ENCODE measurements at regions not wholly inside any gene's neighbourhood (a gene's known extent, or its start where the extent isn't known, plus 50 kb on each side); places are given as distances from the start of the nearest gene placed in this dataset.

DNA sequence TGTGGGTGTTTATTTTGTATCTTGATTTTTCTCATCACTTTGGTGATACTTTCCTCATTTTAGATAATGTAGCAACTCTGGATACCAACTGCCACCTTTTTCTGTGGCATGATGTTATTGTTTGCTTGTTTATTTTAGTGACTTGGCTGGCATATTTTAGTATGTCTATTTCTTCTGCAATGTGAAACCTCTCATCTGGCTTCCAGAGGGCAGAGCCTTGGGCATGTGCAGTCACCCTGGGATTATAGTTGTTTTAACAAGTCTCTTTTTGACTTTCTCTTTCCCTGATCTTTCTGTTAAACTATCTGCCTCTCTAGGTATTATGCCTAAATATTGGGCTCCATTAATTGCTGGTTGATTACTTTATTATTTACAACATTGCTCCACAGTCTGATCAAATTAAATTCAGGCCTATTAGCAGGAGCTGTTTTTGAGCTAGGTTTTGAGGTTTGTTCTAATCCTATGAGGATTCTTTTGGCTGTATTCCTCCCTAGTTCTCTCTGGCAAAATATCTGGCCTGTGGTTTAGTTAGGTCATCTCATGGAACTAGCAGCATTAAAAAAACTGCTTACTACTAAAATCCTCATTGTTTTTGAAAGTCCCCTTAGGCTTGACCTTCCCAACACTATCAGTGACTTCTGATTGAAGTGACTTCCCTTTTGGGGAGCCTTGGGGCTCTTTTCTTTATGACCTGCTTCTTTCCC, 86.4 kb upstream of the FAM78B start:
- H3K27ac ChIP-seq: no peak overlapping the region
- ATAC-seq: peak in 1 of 8 donors; percentile 40
- TF ChIP-seq, protein P1, sequence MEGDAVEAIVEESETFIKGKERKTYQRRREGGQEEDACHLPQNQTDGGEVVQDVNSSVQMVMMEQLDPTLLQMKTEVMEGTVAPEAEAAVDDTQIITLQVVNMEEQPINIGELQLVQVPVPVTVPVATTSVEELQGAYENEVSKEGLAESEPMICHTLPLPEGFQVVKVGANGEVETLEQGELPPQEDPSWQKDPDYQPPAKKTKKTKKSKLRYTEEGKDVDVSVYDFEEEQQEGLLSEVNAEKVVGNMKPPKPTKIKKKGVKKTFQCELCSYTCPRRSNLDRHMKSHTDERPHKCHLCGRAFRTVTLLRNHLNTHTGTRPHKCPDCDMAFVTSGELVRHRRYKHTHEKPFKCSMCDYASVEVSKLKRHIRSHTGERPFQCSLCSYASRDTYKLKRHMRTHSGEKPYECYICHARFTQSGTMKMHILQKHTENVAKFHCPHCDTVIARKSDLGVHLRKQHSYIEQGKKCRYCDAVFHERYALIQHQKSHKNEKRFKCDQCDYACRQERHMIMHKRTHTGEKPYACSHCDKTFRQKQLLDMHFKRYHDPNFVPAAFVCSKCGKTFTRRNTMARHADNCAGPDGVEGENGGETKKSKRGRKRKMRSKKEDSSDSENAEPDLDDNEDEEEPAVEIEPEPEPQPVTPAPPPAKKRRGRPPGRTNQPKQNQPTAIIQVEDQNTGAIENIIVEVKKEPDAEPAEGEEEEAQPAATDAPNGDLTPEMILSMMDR (IDR thresholded peaks at IDR 0.05): no peak
- H3K9me3 ChIP-seq: peaks cover 0 to 55% (median 3%) of the 10 kb centered on the region in 11 donors
- no peaks in the 10 kb centered on the region for H3K4me1 ChIP-seq
- intact Hi-C loops (cut with DNase I): no loop called here
- no peak overlapping the region for H3K4me3 ChIP-seq
- no peaks in the 10 kb centered on the region for H3K27me3 ChIP-seq
- DNase-seq: no peak
- H3K36me3 ChIP-seq: no peaks in the 10 kb centered on the region

DNA sequence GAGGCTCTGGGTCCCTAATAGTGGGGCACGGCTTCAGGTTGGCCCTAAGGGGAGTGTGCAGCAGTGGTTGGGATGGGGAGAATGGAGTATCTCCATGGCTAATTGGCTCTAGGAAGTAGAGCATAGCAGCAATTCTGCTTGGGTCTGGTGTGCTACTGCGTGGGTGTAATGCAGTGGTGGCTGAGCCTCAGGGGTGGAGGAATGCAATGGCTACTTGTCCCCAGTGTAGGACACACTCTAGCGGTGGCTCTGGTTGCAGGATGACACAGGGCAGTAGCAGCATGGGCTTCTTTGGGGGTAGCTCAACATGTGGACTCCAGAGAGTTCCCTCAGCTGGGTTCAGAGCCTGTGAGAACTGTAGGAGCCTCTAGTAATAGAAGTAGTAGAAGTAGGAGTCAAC, 91.2 kb upstream of the FAM78B start:
- H3K36me3 ChIP-seq: no peaks in the 10 kb centered on the region
- DNase-seq (no peak), ATAC-seq (no peak)
- no peaks in the 10 kb centered on the region for H3K4me1 ChIP-seq
- H3K27me3 ChIP-seq: no peaks in the 10 kb centered on the region
- TF ChIP-seq, protein P1 (IDR thresholded peaks at IDR 0.05): no peak
- intact Hi-C loops (cut with DNase I): no loop called here
- no peak overlapping the region for H3K27ac ChIP-seq
- peaks cover 0 to 23% (median 3%) of the 10 kb centered on the region in 11 donors for H3K9me3 ChIP-seq
- no peak overlapping the region for H3K4me3 ChIP-seq
- 73 to 85% methylated on average over 3 of the region's 3 CpGs for WGBS, 2 donors

DNA sequence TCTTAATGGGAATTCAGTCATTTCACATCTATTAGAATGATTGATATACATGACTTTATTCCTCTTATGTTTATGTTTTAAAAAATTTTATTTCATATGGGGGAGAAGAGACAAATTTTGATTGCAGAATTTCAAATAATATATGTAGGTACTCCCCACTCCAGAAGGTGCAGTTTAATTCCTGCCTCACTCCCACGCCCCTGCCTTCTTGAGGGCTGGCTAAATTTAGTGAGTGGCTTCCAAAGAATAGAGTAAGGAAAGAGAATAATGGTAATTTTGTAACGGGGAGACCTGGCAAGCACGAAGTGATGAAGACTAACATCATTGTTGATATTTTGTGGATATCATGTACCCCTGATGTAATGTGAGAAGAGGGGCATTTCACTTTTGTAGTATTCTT, 94.7 kb upstream of the FAM78B start:
- DNase-seq (no peak), ATAC-seq (no peak)
- Histone ChIP-seq H3K4me1 (no peaks in the 10 kb centered on the region), H3K27me3 (no peaks in the 10 kb centered on the region), H3K27ac (no peak overlapping the region), H3K9me3 (peaks cover 0 to 18% (median 0%) of the 10 kb centered on the region in 11 donors), H3K36me3 (no peaks in the 10 kb centered on the region), H3K4me3 (no peak overlapping the region)
- 73% methylated on average over 3 of the region's 3 CpGs for WGBS, 2 donors
- TF ChIP-seq, protein P1 (IDR thresholded peaks at IDR 0.05): no peak
- intact Hi-C loops (cut with DNase I): no loop called here

DNA sequence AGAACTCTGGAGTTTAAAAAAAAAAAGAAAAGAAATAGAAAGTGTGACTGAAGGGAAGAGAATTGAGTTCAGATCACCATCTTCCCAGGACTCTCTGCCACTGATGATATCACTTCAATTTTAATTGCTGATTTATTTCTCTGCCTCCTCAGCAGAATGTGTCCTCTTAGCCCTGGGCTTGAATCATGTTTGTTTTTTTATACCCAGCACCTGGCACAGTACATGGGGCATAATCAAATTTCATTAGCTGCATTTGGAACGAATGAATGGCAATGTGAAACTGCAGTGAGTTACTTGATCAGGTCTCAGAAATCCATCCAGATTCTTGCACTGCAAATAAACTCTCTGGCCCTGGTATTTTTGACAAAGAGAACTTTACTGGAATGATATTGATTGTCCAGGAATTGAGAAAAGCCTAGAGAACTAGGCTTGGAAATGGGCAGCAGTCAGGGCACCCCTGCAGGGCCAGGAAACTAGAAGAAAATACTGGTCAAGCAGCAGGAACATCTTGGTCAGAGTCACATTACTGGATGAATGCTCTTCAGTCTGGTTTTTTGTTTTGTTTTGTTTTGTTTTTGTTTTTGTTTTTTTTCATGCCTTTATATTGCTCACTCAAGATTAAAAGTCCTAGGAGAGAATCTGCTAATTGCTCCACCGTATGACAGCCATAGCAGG, 103.8 kb upstream of the FAM78B start:
- no peak overlapping the region for H3K27ac ChIP-seq
- no peak for DNase-seq
- no peaks in the 10 kb centered on the region for H3K36me3 ChIP-seq
- intact Hi-C loops (cut with DNase I): no loop called here
- H3K4me1 ChIP-seq: no peaks in the 10 kb centered on the region
- TF ChIP-seq, protein P1 (IDR thresholded peaks at IDR 0.05): no peak
- peaks cover 0 to 13% (median 0%) of the 10 kb centered on the region in 11 donors for H3K9me3 ChIP-seq
- ATAC-seq: no peak
- H3K27me3 ChIP-seq: no peaks in the 10 kb centered on the region
- WGBS, 2 donors: 66% methylated on average over 2 of the region's 2 CpGs
- no peak overlapping the region for H3K4me3 ChIP-seq

Data from heart right ventricle (tissue), 16 donors.